ENCODE measurements at regions not wholly inside any gene's neighbourhood (a gene's known extent, or its start where the extent isn't known, plus 50 kb on each side); places are given as distances from the start of the nearest gene placed in this dataset.
"Not testable (repeated sequence)": the region's sequence is repeated elsewhere in the genome, so short reads cannot be mapped to it uniquely, and the experiment has no call there.

- no peak for DNase-seq
These were observed 178.6 kb downstream of the ZNF674 start for GRCh38 chrX:46366381-46367207.

- DNase-seq, result no peak
These were observed 190.7 kb downstream of the ZNF674 start for GRCh38 chrX:46354481-46354880.

DNA sequence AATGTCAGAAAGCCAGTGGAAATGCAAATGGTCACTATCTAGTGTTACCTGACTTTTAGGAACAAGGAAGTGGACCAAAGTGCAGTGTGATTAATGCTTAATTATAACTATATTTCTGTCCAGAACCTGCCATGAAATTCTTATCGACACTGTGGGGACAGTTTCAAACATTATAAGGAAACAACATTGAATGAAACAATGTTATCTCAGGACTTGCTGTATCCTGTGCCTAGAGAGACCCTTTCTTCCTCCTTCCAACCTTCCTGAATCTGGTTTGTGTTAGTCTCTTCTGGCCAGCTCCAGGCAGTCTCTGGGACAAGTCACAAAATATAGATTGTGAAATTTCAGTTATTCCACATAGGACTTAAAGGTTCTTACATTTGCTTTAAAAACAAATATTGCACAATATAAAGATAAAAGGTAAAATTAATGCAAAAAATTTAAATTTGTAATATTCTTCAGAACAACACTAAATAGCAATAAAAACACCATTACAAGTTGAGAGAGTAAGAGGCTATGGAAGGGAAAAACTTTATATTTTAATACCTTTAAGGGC is 203.4 kb downstream of the ZNF674 start:
- DNase-seq, result no peak

- no peak for DNase-seq
These were observed 204.5 kb downstream of the ZNF674 start for GRCh38 chrX:46340696-46341095.

DNA sequence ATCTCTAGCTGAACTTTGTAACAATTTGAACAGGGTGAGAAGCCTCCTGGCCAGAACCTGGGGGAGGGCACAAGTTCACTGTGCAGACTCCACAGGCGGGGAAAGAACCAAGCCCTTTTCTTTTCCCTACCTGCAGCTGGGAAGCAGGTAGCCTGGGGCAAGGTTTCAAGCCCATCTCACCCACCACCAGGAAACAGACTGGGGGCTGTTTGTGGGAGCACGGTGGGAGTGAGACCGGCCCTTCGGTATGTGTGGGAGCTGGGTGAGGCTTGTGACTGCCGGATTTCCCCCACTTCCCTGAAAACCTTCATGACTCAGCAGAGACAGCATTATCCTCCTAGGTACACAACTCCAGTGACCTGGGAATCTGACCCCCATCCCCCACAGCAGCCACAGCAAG is 211.7 kb downstream of the ZNF674 start:
- no peak for DNase-seq

DNA sequence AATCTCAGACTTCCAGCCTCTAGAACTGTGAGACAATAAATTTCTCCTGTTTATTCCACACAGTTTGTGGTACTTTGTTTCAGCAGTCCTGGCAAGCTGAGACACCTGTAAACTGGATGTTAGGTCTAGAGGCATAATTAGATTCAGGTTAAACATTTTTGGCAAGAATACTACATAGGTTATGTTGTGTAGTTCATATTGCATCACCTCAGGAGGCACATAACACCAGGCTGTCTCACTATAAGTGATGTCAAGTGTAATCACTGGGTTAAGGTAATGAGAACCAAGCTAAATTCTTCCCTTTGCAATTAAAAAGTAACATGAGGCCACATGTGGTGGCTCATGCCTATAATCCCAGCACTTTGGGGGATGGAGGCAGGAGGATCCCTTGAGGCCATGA is 214.2 kb downstream of the ZNF674 start:
- no peak for DNase-seq

- no peak for DNase-seq
These were observed 214.7 kb downstream of the ZNF674 start for GRCh38 chrX:46330513-46330912.

GRCh38 chrX:46328133-46328532 is 217.1 kb downstream of the ZNF674 start:
- DNase-seq, result no peak

DNA sequence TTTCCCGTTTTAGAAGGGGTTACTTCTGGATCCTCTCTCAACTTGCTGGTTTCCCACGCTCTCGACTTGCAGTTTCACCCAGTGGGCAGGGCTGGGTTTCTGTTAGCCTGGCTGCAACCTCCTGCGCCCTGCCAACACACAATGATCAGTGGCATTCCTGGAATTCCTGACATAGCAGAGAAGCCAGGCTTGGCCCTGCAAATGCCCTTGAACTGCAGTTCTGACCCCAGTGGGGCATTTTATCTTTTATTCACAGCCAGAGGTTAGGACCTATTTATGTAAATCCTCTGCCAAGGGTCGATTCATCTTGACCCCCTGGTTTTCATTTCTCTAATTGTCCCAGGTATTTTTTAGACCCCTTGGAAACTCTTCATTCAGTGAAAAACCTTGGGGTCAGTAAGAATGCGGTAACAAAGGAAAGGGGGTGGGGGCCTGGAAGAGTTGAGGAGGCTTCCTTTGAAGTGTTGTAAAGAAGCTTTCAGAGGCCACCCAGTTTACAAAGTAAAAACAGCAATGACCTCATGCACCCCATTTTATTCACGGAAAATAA is 217.6 kb downstream of the ZNF674 start:
- DNase-seq, result no peak

GRCh38 chrX:46326161-46326560 is 219.1 kb downstream of the ZNF674 start:
- DNase-seq, result no peak

DNA sequence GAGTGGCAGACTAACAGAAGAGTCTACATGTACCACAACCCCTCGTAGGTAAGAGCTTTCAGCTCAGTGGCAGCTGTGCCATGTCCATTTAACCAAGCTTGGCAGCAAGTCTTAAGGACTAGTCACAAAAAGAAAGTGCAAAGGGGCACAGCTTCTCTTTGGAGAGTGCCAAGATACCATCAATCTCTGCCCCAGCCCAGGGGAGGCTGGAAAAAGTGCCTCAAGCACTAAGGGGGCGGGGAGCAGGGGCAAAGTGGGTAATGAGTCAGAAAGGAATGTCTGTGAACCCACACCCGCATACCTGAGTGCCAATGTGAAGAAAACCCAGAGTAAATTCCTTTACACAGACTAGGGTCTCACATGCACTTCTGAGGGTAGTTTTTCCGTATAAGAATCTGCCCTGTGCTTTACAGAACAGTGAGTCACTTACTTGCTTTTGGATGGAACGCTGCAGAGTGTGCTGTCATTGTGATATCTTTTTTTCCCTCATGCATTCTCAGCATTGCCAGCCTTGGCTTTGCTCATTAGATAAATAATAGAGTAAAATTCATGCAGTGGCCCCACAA is 219.8 kb downstream of the ZNF674 start:
- DNase-seq, result no peak

DNA sequence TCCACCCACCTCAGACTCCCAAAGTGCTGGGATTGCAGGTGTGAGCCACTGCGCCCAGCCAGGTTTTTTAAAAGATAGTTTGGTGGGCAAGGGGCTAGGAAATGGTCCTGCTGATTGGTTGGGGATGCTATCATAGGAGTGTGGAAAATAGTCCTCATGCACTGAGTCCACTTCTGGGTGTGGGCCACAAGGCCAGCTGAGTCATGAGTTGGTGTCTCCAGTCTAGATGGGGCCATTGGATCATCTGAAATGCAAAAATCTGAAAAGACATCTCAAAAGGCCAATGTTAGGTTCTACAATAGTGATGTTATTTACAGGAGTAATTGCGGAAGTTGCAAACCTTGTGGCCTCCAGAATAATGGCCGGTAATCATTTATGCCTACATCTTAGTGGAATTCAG is 221.1 kb downstream of the ZNF674 start:
- no peak for DNase-seq

GRCh38 chrX:46322929-46323328 is 222.3 kb downstream of the ZNF674 start:
- DNase-seq, result not testable (repeated sequence)

GRCh38 chrX:46321676-46322075 is 223.5 kb downstream of the ZNF674 start:
- DNase-seq, result no peak

DNA sequence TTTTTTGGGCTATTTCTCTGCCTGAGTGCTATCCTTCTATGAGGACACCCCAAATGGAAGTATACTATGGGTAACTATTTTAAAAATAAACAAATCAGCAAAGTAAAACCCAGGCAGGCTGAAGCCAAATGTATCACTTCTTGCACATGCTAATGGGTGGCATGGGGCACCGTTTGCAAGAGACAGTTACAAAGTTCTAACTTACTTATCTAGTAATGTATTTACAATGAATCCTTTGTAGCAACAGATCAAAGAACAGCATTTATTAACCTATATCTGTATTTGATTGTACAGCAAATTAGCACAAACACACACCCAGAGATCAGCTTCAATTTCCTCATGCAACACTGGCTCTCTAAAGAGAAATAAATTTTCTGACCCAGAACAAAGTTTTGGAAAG is 225.5 kb downstream of the ZNF674 start:
- no peak for DNase-seq

GRCh38 chrX:46318551-46318950 is 226.7 kb downstream of the ZNF674 start:
- no peak for DNase-seq

DNA sequence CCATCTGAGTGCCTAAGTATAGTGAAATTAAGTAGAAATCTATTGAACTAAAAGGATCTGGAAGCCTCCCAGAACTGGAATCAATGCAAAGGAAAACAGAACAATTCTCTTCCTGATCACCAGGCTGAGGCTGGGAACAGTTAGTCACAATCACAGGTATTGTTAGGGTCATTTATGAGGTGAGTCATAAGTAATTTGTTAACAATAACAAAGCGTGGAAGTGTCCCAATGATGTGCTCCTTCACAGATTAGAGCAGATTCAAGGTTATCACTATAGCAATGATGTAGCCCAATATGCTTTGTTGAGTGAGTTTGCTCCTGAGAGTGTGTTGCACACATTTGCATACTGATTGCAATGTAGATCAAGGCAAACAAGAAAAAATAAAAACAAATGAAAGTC is 228.1 kb downstream of the ZNF674 start:
- DNase-seq, result no peak

DNA sequence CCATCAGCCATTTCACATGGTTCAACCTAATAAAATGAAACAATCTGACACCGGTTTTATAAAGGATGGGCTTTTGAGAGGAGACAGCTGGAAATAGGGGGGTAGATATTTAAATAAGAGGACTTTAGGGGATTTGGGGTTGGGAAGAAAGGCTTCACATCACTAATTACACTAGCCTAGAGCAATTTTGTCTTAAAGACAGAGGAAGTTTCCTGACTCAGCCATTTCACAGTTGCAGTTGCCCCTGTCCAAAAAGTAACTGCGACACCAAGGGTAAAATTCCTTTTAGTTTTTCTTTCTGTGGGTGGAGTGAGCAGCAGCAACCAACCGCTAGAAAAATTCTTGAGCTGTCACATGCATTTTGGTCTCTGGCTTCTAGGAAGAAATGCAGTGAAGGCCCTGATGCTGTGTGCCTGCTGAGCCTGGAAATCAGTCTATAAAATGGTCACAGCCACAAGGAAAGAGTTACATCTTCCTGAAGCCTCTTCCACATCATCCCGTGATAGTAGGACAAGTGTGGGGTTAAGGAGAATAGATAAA is 233.6 kb downstream of the ZNF674 start:
- DNase-seq, result no peak

DNA sequence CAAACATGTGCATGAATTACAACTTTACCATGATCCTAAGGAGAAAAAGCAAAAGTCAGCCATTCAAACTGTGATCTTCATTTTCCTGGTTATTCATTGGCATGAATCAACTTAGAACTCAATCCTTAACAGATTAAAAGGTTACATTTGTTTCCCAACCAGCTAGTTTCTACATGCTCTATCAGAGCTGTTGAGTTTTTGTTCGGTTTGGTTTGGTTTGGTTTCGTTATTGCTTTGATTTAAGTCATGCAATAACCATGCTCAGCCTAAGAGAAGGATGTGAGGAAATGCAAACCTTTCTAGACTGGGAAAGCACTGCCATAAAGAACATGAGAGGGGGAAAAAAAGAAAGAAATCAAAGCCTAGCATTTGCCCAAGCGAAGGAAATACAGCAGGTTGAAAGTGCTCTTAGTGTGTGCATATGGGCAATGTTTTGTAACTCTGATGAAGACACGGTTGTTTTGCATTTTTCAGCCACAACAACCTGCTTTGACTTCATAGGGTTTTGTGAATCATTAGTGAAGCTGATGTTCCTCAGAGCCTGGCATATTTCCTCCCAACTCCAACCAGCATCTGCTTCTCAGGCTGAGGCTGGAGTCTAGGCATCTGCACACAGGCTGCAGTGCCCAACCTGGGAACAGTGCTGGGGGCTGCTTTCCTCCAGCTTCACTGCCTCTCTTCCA is 234.3 kb downstream of the ZNF674 start:
- no peak for DNase-seq

DNA sequence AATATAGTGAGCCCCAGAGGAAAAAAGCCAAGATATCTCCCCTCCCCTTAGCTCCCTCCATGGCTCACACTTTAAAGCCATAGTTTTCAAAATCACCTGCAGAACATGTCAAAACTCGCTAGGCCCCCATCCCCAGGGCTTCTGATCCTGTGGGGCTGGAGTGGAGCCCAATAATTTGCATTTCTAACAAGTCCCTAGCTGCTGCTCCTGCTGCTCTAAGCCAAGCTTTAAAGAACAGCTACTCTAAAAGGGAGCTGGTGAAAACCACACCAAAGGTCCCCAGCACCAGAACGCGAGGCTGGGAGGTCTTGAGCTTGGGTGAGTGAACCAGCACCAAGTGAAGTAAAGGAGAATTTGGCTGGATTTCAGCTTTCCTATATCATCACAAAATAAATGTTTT is 237.1 kb downstream of the ZNF674 start:
- no peak for DNase-seq

GRCh38 chrX:46306103-46306502 is 239.1 kb downstream of the ZNF674 start:
- DNase-seq, result no peak

DNA sequence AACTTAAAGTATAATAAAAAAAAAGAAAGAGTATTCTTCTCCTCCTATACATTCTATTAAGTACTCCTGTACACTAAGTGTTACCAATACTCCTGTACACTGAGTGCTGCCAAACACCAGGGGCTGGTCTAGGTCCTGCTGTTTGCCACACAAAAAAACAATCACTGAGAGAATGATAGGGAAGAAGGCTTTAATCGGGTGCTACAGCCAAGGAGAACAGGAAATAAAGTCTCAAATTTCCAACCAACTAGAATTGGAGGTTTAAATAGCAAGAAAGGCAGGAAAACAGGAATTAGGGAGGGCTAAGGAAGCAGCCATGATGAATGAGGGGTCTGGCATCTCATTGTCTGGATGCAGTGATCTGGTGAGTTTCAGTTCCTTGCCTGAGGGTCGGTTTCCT is 239.8 kb downstream of the ZNF674 start:
- no peak for DNase-seq

DNA sequence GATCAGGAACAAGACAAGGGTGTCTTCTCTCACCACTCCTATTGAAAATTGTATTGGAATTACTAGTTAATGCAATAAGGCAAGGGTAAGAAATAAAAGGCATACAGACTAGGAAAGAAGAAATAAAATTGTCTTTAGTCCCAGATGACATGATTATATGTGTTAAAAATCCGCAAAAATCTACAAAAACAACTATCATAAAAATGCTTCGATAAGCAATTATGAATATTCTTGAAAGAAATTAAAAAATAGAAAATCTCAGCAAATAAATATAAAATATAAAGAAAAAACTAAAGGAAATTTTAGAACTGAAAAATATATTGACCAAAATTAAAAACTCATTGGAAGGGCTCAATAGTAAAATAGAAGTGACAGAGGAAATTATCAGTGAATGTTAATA is 243.3 kb downstream of the ZNF674 start:
- DNase-seq, result no peak

Measured in NCI-H1417 treated with DMSO at 0.1 percent for 48 hours (cell line).